HEK293 (cell line): ENCODE measurements at regions not wholly inside any gene's neighbourhood (a gene's known extent, or its start where the extent isn't known, plus 50 kb on each side); places are given as distances from the start of the nearest gene placed in this dataset.

Experiments used
- CTCF ChIA-PET: fragments of 350-600 bp; formaldehyde crosslinking; extraction: SDS; loops from one replicate; lab custom pipeline; 2021; ENCODE audit warnings: antibody characterized with exemption; lab: Yijun Ruan, JAX
- POLR2A ChIA-PET: fragments of 300-600 bp; formaldehyde crosslinking; extraction: SDS; loops from one replicate; lab custom pipeline; 2020; ENCODE audit warnings: antibody characterized with exemption, inconsistent platforms; lab: Yijun Ruan, JAX
- H3K27ac ChIP-seq: fragments of 200-500 bp; sonication (Bioruptor generic); 2 replicates; pipeline ENCODE4 v1.5.1; 2014; ENCODE audit warnings: low read depth, low read length, control low read depth, inconsistent platforms; ENCODE audit errors: extremely low read depth
- H3K36me3 ChIP-seq, 2 experiments: fragments of 200-500 bp in 1 of 2; sonication (Bioruptor generic) in 1 of 2; 1 replicate in 1 of 2; 2 replicates in 1 of 2; pipeline ENCODE4 v1.5.1; 2014 to 2017; ENCODE audit warnings: inconsistent platforms in 2 of 2, low read length in 2 of 2; ENCODE audit not compliant: control insufficient read depth in 2 of 2, insufficient read depth in 1 of 2
- H3K4me1 ChIP-seq: fragments of 200-500 bp; sonication (Bioruptor generic); 2 replicates; pipeline ENCODE4 v1.5.1; 2014; ENCODE audit warnings: mild to moderate bottlenecking, low read length, inconsistent platforms; ENCODE audit not compliant: control insufficient read depth, insufficient read depth
- H3K4me3 ChIP-seq: 2 replicates; pipeline ENCODE4 v1.5.1; 2011; ENCODE audit warnings: low read depth, mild to moderate bottlenecking, control low read depth, low read length, moderate library complexity
- H3K9me3 ChIP-seq: fragments of 200-500 bp; sonication (Bioruptor generic); 2 replicates; pipeline ENCODE4 v1.5.1; 2014; ENCODE audit warnings: low read depth, low read length, inconsistent platforms; ENCODE audit not compliant: control insufficient read depth, insufficient read depth
- BCL11A ChIP-seq: fragments of 450-650 bp; formaldehyde crosslinking; IDR thresholded peaks from 2 replicates; pipeline ENCODE4 v1.5.1; 2016; ENCODE audit warnings: low read depth, missing biosample characterization, missing genetic modification characterization
- GFI1B ChIP-seq: fragments of 450-650 bp; formaldehyde crosslinking; IDR thresholded peaks from 2 replicates; pipeline ENCODE4 v1.5.1; 2016; ENCODE audit warnings: missing biosample characterization, missing genetic modification characterization
- GLIS1 ChIP-seq: fragments of 450-650 bp; formaldehyde crosslinking; IDR thresholded peaks from 2 replicates; pipeline ENCODE4 v1.5.1; 2016; ENCODE audit warnings: missing biosample characterization, missing genetic modification characterization
- KLF10 ChIP-seq: fragments of 450-650 bp; IDR thresholded peaks from 2 replicates; pipeline ENCODE4 v1.5.1; 2018; ENCODE audit warnings: missing biosample characterization, mild to moderate bottlenecking, missing genetic modification characterization
- KLF9 ChIP-seq: fragments of 450-650 bp; formaldehyde crosslinking; IDR thresholded peaks from 2 replicates; pipeline ENCODE4 v1.5.1; 2016; ENCODE audit warnings: missing biosample characterization, missing genetic modification characterization, low read depth
- MYNN ChIP-seq: fragments of 450-650 bp; formaldehyde crosslinking; IDR thresholded peaks from 2 replicates; pipeline ENCODE4 v1.5.1; 2016; ENCODE audit warnings: missing biosample characterization, missing genetic modification characterization, borderline replicate concordance
- MZF1 ChIP-seq: fragments of 450-650 bp; formaldehyde crosslinking; IDR thresholded peaks from 2 replicates; pipeline ENCODE4 v1.5.1; 2017; ENCODE audit warnings: missing biosample characterization, missing genetic modification characterization, borderline replicate concordance
- REST ChIP-seq: fragments of 450-650 bp; formaldehyde crosslinking; IDR thresholded peaks from 2 replicates; pipeline ENCODE4 v1.5.1; 2016; ENCODE audit warnings: missing biosample characterization, missing genetic modification characterization
- SALL2 ChIP-seq: fragments of 450-650 bp; formaldehyde crosslinking; IDR thresholded peaks from 2 replicates; pipeline ENCODE4 v1.5.0; 2017; ENCODE audit warnings: missing biosample characterization, mild to moderate bottlenecking, missing genetic modification characterization, borderline replicate concordance
- SETDB1 ChIP-seq: IDR thresholded peaks from one replicate; pipeline ENCODE4 v1.6.1; 2017; ENCODE audit warnings: mild to moderate bottlenecking, low read length, moderate library complexity, mixed read lengths; ENCODE audit not compliant: insufficient read length
- SP7 ChIP-seq: fragments of 450-650 bp; formaldehyde crosslinking; IDR thresholded peaks from 2 replicates; pipeline ENCODE4 v1.5.1; 2016; ENCODE audit warnings: missing biosample characterization, missing genetic modification characterization
- ZBTB1 ChIP-seq: fragments of 450-650 bp; formaldehyde crosslinking; IDR thresholded peaks from 2 replicates; pipeline ENCODE4 v1.5.1; 2016; ENCODE audit warnings: missing biosample characterization, missing genetic modification characterization
- ZBTB20 ChIP-seq: fragments of 450-650 bp; formaldehyde crosslinking; IDR thresholded peaks from 2 replicates; pipeline ENCODE4 v1.5.1; 2016; ENCODE audit warnings: missing biosample characterization, missing genetic modification characterization
- ZBTB21 ChIP-seq: fragments of 450-650 bp; formaldehyde crosslinking; IDR thresholded peaks from 2 replicates; pipeline ENCODE4 v1.5.1; 2017; ENCODE audit warnings: missing biosample characterization, missing genetic modification characterization
- ZBTB8A ChIP-seq: fragments of 450-650 bp; formaldehyde crosslinking; IDR thresholded peaks from 2 replicates; pipeline ENCODE4 v1.5.1; 2016; ENCODE audit warnings: missing biosample characterization, missing genetic modification characterization
- ZFP3 ChIP-seq: fragments of 450-650 bp; formaldehyde crosslinking; IDR thresholded peaks from 2 replicates; pipeline ENCODE4 v1.5.1; 2016; ENCODE audit warnings: low read depth, missing biosample characterization, missing genetic modification characterization
- ZIC2 ChIP-seq: fragments of 450-650 bp; formaldehyde crosslinking; IDR thresholded peaks from 2 replicates; pipeline ENCODE4 v1.5.1; 2016; ENCODE audit warnings: missing biosample characterization, missing genetic modification characterization
- ZNF140 ChIP-seq: fragments of 450-650 bp; formaldehyde crosslinking; IDR thresholded peaks from 2 replicates; pipeline ENCODE4 v1.5.1; 2016; ENCODE audit warnings: missing biosample characterization, missing genetic modification characterization
- ZNF157 ChIP-seq: fragments of 450-650 bp; formaldehyde crosslinking; IDR thresholded peaks from 2 replicates; pipeline ENCODE4 v1.5.1; 2016; ENCODE audit warnings: missing biosample characterization, missing genetic modification characterization
- ZNF174 ChIP-seq: fragments of 450-650 bp; formaldehyde crosslinking; IDR thresholded peaks from 2 replicates; pipeline ENCODE4 v1.5.0; 2017; ENCODE audit warnings: missing biosample characterization, mild to moderate bottlenecking, missing genetic modification characterization
- ZNF184 ChIP-seq: fragments of 450-650 bp; IDR thresholded peaks from 2 replicates; pipeline ENCODE4 v1.5.1; 2018; ENCODE audit warnings: missing biosample characterization, mild to moderate bottlenecking, missing genetic modification characterization
- ZNF394 ChIP-seq: fragments of 450-650 bp; formaldehyde crosslinking; IDR thresholded peaks from 2 replicates; pipeline ENCODE4 v1.5.1; 2016; ENCODE audit warnings: missing biosample characterization, missing genetic modification characterization, mild to moderate bottlenecking, moderate library complexity, borderline replicate concordance
- ZNF404 ChIP-seq: fragments of 450-650 bp; formaldehyde crosslinking; IDR thresholded peaks from 2 replicates; pipeline ENCODE4 v1.5.1; 2017; ENCODE audit warnings: missing biosample characterization, missing genetic modification characterization
- ZNF449 ChIP-seq: fragments of 450-650 bp; formaldehyde crosslinking; IDR thresholded peaks from 2 replicates; pipeline ENCODE4 v1.5.1; 2017; ENCODE audit warnings: missing biosample characterization, mild to moderate bottlenecking, missing genetic modification characterization, moderate library complexity
- ZNF585B ChIP-seq: fragments of 450-650 bp; formaldehyde crosslinking; IDR thresholded peaks from 2 replicates; pipeline ENCODE4 v1.5.1; 2016; ENCODE audit warnings: missing biosample characterization, missing genetic modification characterization
- ZNF768 ChIP-seq: fragments of 450-650 bp; formaldehyde crosslinking; IDR thresholded peaks from 2 replicates; pipeline ENCODE4 v1.5.1; 2018; ENCODE audit warnings: missing biosample characterization, mild to moderate bottlenecking, missing genetic modification characterization
- TF ChIP-seq, protein P1 (sequence below): fragments of 450-650 bp; formaldehyde crosslinking; IDR thresholded peaks from 2 replicates; pipeline ENCODE4 v1.5.1; 2016; ENCODE audit warnings: missing biosample characterization, missing genetic modification characterization

GRCh38 chr13:111484959-111485358, 164.5 kb downstream of the TEX29 start:
- Histone ChIP-seq H3K27ac (no peak overlapping the region), H3K36me3 (no peaks in the 10 kb centered on the region), H3K9me3 (no peaks in the 10 kb centered on the region), H3K4me1 (no peaks in the 10 kb centered on the region), H3K4me3 (no peak overlapping the region)
- CTCF ChIA-PET = no interaction called here
- TF ChIP-seq ZNF585B (tag by site-specific recombination) (no peak), ZNF404 (no peak), SETDB1 (no peak), KLF10 (tag by site-specific recombination) (no peak), BCL11A (tag by site-specific recombination) (no peak), SALL2 (no peak), ZIC2 (tag by site-specific recombination) (no peak), SP7 (tag by site-specific recombination) (no peak), ZFP3 (tag by site-specific recombination) (no peak), ZNF157 (tag by site-specific recombination) (no peak), ZNF184 (tag by site-specific recombination) (no peak), ZBTB1 (tag by site-specific recombination) (no peak), ZNF394 (tag by site-specific recombination) (no peak), MZF1 (no peak)
- TF ChIP-seq, protein P1, sequence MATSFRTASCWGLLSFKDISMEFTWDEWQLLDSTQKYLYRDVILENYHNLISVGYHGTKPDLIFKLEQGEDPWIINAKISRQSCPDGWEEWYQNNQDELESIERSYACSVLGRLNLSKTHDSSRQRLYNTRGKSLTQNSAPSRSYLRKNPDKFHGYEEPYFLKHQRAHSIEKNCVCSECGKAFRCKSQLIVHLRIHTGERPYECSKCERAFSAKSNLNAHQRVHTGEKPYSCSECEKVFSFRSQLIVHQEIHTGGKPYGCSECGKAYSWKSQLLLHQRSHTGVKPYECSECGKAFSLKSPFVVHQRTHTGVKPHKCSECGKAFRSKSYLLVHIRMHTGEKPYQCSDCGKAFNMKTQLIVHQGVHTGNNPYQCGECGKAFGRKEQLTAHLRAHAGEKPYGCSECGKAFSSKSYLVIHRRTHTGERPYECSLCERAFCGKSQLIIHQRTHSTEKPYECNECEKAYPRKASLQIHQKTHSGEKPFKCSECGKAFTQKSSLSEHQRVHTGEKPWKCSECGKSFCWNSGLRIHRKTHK = no peak
- POLR2A ChIA-PET = no interaction called here

GRCh38 chr13:111485491-111486250, 165.2 kb downstream of the TEX29 start:
- no peak for TF ChIP-seq ZBTB20 (tag by site-specific recombination)
- TF ChIP-seq ZNF157 (tag by site-specific recombination) = no peak

DNA sequence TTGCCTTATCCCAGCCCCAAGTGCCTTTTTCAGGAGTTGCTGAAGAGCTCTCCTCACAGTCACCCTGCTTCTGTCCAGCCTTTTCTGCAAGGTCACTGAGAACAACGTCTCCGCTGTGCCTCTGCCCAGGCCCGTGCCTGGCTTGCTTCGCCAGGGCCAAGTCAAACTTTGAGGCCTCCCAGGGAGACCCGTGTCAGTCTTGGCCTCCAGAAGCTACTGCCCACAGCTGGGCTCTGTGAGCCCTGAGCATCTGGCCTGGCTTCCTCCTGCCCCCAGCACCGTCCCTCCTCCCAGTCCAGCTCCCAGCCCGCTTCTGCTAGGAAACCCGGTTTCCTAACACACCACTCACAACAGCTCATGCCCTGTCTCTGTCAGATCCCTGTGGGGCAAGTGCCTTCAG, 165.9 kb downstream of the TEX29 start:
- POLR2A ChIA-PET = no interaction called here
- CTCF ChIA-PET = interaction anchor here (0.6 kb wide), 1 partner anchor 13 kb away, joined by 3 read pairs; no protein-coding TSS in a partner anchor
- H3K27ac ChIP-seq = no peak overlapping the region
- H3K4me3 ChIP-seq = no peak overlapping the region
- no peaks in the 10 kb centered on the region for H3K4me1 ChIP-seq
- H3K9me3 ChIP-seq = no peaks in the 10 kb centered on the region
- no peaks in the 10 kb centered on the region for H3K36me3 ChIP-seq
- TF ChIP-seq ZNF449 (tag by site-specific recombination) (no peak), GFI1B (tag by site-specific recombination) (no peak), ZNF174 (no peak), ZNF140 (no peak), ZNF768 (no peak), GLIS1 (tag by site-specific recombination) (no peak), KLF9 (tag by site-specific recombination) (no peak), ZNF157 (tag by site-specific recombination) (no peak), REST (tag by site-specific recombination) (no peak), ZBTB8A (tag by site-specific recombination) (no peak), MYNN (no peak), ZBTB21 (tag by site-specific recombination) (no peak)

More at GRCh38 chr13:111485491-111486250, 165.2 kb downstream of the TEX29 start:
- POLR2A ChIA-PET = no interaction called here
- H3K4me1 ChIP-seq = no peaks in the 10 kb centered on the region
- H3K4me3 ChIP-seq = no peak overlapping the region
- CTCF ChIA-PET = interaction anchor here (0.6 kb wide), 1 partner anchor 13 kb away, joined by 3 read pairs; no protein-coding TSS in a partner anchor
- no peaks in the 10 kb centered on the region for H3K9me3 ChIP-seq
- H3K36me3 ChIP-seq = no peaks in the 10 kb centered on the region
- no peak overlapping the region for H3K27ac ChIP-seq
